NCI-H510A (cell line): ENCODE measurements at regions not wholly inside any gene's neighbourhood (a gene's known extent, or its start where the extent isn't known, plus 50 kb on each side); places are given as distances from the start of the nearest gene placed in this dataset.

Experiments used
- DNase-seq: peaks from one replicate; lab custom pipeline; 2025; lab: John Stamatoyannopoulos, UW

- DNase-seq = no peak
These were observed 64.0 kb downstream of the BMP2 start for GRCh38 chr20:6831461-6831860.

DNA sequence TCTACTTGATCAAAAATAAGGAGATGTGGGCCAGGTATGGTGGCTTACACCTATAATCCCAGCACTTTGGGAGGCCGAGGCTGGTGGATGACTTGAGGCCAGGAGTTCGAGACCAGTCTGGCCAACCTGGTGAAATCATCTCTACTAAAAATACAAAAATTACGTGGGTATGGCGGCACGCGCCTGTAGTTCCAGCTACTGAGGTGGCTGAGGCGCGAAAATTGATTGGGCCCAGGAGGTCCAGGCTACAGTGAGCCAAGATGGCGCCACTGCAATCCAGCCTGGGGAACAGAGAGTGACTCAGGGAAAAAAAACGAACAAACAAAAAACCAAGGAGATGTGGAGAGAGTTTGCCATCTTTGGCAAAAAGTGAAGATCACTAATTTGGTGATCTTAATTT lies 65.3 kb downstream of the BMP2 start:
- no peak for DNase-seq

DNA sequence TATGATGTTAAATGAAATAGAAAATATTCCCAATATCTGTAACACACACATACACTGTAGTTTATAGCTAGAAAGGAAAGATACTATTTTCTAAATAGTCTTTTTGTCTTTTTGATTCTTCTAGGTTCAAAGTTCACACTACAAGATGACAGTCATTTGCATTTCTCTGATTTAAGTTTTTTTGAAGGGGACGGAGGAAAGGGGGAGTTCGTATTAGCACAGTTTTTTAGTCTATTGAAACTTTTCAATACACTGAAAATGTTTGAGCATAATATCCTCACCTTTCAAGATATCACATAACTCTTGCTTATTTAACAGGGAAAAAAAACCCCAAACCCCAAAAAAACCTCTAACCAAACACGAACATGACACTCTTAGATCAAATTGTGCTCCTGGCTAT lies 68.1 kb downstream of the BMP2 start:
- DNase-seq = no peak

DNA sequence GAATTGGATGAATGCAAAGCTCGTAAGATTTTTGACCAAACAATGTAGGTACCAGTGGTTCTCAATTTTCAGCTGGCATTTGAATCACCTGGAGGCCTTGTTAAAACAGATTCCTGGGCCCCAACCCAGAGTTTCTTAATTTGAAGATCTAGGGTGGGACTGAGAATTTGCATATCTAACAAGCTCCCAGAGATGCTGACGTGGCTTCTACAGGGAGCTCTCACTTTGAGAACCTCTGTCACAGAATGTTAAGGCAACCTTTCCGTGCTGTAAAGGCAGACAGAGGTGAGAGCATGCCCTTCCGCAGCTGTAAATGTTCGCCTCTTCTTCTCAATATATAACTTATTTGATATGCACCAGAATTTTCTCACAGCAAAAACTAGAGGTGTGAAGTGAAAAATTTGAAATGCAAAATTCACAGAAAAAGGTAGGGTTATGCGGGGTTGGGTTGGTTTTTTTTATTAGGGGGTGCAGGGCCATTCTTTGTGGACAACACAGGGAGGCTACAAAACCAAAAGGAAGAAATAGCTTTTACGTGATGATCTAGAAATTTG lies 69.4 kb downstream of the BMP2 start:
- DNase-seq = no peak

- DNase-seq = no peak
These were observed 70.2 kb downstream of the BMP2 start for GRCh38 chr20:6837730-6838129.

DNA sequence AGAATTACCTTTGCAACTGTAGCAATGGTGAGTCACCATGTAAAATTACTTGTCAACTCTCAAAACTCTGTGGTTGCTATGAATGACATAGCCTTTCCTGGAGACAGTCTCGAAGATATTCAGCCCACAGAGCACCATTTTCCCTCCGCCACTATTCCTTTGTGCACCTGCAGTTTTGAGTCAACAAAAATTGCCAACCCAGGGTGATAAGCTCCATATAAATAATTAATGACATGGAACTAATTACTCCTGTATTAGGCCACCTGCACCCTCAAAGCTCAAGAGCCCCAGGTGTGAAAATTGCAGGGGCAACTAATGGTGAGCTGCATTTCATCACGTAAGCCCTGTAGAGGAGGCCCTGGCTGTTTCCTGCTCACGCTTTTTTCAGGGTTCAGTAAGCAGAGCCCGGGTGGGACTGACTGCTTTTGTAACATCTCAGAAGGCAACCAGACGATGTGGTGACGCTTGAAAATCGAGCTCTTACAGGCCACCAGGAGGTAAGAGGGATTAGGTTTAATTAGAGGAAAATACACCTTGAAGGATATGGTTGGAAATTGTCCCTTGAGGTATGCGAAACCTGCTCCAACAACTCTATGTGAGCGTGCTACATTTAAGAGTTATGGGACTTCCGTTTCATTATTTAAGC lies 70.8 kb downstream of the BMP2 start:
- DNase-seq = peak; percentile 23

GRCh38 chr20:6841128-6841527 lies 73.6 kb downstream of the BMP2 start:
- DNase-seq = no peak

DNA sequence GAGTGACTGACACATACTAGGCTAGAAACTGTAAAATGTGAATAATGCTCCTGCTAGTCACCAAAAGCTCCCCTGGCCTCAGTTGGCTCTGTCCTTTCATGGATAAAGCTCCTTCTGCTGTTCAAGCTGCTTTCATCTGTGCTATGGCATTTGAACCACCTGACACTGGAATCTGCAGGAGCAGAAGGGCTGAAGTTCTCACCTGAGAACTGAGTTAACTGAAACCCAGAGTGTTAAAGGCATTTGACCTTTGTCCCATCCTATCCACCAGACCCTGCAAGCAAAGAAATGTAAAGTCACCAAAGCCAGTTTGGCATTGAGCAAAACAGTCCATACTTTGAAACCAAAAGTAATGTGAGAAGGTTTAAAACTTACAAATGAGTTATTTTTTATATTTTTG lies 77.7 kb downstream of the BMP2 start:
- DNase-seq = no peak

- DNase-seq = no peak
These were observed 80.6 kb downstream of the BMP2 start for GRCh38 chr20:6848041-6848440.

DNA sequence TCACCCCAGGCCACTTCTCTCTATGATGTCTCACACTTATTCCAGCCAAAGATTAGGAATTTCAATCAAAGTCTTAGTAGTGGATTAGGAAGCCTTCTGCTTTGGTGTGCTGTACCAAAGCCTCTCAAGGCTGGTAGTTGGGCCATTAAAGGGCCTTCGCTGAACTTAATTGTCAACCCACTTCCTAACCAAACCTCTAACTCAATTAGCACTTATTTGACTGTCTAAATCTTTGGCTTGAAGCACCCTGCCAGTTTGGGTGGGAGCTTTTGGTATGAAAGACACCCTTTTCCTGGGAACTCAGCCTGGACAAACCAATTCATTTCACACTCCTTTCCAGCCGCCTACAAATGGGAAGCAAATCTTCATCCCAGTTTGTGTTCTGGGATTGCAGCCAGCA lies 81.5 kb downstream of the BMP2 start:
- DNase-seq = no peak

DNA sequence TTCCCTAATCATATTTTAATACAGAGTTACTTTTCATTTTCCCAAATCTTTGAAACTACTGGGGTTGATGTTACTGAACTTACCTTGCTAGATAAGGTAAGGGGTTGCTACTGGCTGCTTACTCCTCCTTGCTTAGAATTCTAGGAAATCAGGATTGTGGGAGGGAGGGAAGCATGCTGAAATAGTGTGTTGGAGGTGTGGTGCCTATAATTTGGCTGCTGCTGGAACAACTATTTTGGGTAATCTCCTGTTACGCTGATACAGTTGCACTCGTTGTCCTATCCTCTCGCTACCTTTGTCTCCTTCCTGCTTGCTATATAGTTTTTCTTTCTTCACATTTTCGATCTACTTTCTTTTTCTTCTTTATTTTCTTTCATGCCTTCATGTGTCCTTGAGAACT lies 83.7 kb downstream of the BMP2 start:
- no peak for DNase-seq

- DNase-seq = no peak
These were observed 85.0 kb downstream of the BMP2 start for GRCh38 chr20:6852478-6852877.

DNA sequence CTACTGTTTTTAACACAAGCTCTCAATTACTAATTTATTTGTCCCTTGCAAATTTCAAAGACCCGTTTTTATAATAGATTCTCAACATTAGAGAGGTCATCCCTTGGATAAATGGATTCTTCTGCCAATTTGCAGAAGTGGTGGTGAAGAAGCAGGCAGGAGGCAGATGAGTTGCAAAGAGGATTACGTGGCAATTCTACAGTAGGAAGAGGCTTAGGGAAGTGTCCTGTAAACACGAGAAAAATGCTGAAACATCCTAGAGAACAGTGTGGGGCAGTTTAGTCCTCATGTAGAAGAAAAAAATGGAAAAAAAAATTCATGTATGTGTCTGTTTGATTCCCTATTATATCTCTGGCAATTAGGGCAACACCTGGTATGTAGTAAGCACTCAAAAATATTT lies 87.6 kb downstream of the BMP2 start:
- no peak for DNase-seq

GRCh38 chr20:6855796-6856195 lies 88.3 kb downstream of the BMP2 start:
- no peak for DNase-seq

DNA sequence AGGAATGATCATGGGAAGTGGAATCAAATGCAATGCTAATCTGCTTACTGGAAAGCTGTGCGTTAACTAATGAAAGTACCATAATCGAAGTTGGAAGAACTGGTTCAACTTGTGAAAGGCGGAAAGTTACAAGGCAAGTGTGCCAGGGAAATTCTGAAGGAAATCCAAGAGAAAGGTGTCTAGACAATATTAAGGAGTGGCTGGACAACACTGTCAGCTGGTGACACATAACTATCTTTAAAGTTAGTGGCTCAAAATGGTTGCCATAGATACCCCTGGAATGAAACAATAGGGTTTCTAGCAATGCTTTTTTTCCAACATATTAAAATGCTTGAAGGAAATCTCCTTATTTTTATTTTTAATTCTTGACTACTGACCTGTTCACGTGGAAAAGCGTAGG lies 90.4 kb downstream of the BMP2 start:
- no peak for DNase-seq

GRCh38 chr20:6863355-6863754 lies 95.9 kb downstream of the BMP2 start:
- DNase-seq = no peak

- DNase-seq = no peak
These were observed 96.3 kb downstream of the BMP2 start for GRCh38 chr20:6863798-6864201.

DNA sequence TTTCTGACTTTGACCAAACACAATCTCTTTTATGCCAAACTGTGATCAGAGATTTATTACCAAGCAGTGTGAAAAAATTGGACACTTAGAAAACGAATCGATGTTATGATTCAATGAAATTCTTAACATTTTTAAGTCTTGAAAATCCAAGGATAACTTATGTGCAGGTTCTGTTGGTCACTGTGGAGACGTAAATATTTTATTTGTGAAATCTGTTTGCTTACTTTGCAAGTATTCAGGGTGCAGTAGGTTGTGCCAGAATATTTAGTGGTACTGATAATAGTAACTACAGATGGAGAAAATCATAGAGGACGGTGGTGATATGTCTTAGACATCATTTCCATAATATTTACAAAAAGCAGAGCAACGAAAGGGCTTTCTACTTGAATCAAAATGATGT lies 97.3 kb downstream of the BMP2 start:
- DNase-seq = no peak

- DNase-seq = no peak
These were observed 99.3 kb downstream of the BMP2 start for GRCh38 chr20:6866741-6867140.

- DNase-seq = no peak
These were observed 101.4 kb downstream of the BMP2 start for GRCh38 chr20:6868861-6869260.

GRCh38 chr20:6870559-6870958 lies 103.1 kb downstream of the BMP2 start:
- no peak for DNase-seq

GRCh38 chr20:6877633-6878032 lies 110.1 kb downstream of the BMP2 start:
- DNase-seq = no peak

DNA sequence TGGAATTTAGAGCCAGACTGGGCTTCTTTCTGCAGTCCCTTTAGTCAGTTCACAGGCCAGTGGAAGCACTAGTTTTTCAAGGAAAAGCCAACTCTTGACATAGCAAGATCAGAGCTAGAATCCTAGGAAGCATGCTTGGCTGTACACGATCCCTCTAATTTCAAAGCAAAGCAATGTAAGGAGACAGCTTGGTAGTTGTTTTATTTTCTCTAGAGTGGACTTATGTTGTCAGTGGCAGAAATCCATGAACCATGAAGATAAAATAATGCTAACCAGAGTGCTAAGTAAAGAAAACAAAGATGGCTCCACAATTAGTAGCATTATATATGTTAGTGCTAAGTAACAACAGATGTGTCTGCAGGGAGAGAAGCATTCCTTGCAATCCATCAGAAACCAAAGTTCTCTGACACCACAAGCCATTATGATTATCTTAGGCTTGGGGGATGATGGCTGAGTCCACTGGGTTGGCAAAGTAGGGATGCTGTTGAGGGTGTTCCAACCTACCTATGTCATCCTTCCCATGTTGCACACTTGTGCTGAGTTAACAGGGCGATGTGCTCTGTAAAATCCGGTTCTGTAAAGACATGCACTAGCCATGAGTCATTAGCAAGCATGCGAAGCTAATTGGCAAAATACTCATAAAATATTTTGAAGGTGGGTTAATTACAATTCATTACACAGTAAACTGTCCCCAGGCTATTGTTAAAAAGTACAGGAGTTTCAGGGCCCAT lies 115.2 kb downstream of the BMP2 start:
- no peak for DNase-seq

GRCh38 chr20:6884114-6884513 lies 116.6 kb downstream of the BMP2 start:
- no peak for DNase-seq
